Upper lobe of left lung (tissue), 6 donors: ENCODE measurements at regions not wholly inside any gene's neighbourhood (a gene's known extent, or its start where the extent isn't known, plus 50 kb on each side); places are given as distances from the start of the nearest gene placed in this dataset.

Experiments used
- ATAC-seq, 2 donors: fragments of 200-7000 bp; cut with Tn5 transposase; one replicate each; pipeline ENCODE4 v1.9.1; 2022; ENCODE audit warnings: mild to moderate bottlenecking in 2 of 2, moderate library complexity in 2 of 2; ENCODE audit not compliant: low FRiP score in 2 of 2
- DNase-seq, 2 donors: peaks; one replicate each; pipeline ENCODE4 v3.0.0-alpha.2; 2019 to 2020
- H3K27ac ChIP-seq, 4 donors: fragments of 200-600 bp; sonication (generic); one replicate each; pipeline ENCODE4 v1.5.1; 2016 to 2019
- H3K27me3 ChIP-seq, 4 donors: fragments of 200-600 bp; sonication (generic); one replicate each; pipeline ENCODE4 v1.5.1; 2017 to 2019
- H3K36me3 ChIP-seq, 4 donors: fragments of 200-600 bp; sonication (generic); one replicate each; pipeline ENCODE4 v1.5.1; 2016 to 2019
- H3K4me1 ChIP-seq, 4 donors: fragments of 200-600 bp; sonication (generic); one replicate each; pipeline ENCODE4 v1.5.1; 2018 to 2019
- H3K4me3 ChIP-seq, 4 donors: fragments of 200-600 bp; sonication (generic); one replicate each; pipeline ENCODE4 v1.5.1; 2017 to 2019; ENCODE audit warnings: mild to moderate bottlenecking in 2 of 4, moderate library complexity in 1 of 4
- H3K9me3 ChIP-seq, 4 donors: fragments of 200-600 bp; sonication (generic); one replicate each; pipeline ENCODE4 v1.5.1; 2018 to 2019
- CTCF ChIP-seq, 6 experiments: fragments of 450-650 bp in 4 of 6; fragments of 200-600 bp in 2 of 6; sonication (generic) in 2 of 6; IDR thresholded peaks; one replicate each; pipeline ENCODE4 v1.5.1; 2016 to 2019; ENCODE audit warnings: antibody characterized with exemption in 6 of 6
- EP300 ChIP-seq, 4 donors: sonication (generic); formaldehyde crosslinking; IDR thresholded peaks; one replicate each; pipeline ENCODE4 v1.5.1; 2017; ENCODE audit warnings: antibody characterized with exemption in 4 of 4, control low read depth in 2 of 4
- POLR2A ChIP-seq, 4 donors: fragments of 450-650 bp; IDR thresholded peaks; one replicate each; pipeline ENCODE4 v1.5.1; 2016 to 2017; ENCODE audit warnings: antibody characterized with exemption in 4 of 4, mild to moderate bottlenecking in 2 of 4
- POLR2AphosphoS5 ChIP-seq, 2 donors: sonication (generic); formaldehyde crosslinking; IDR thresholded peaks; one replicate each; pipeline ENCODE4 v1.5.1; 2017; ENCODE audit warnings: antibody characterized with exemption in 2 of 2
- WGBS, 2 donors: methylation state at CpG; one replicate each; pipeline ENCODE4 v1.1.5; 2017 to 2018; 5-methylcytosine and 5-hydroxymethylcytosine counted together
- donor health status: DM: no; HTN: no; CAD: no; lungs with moderate emphysema.
- donor health status: DM: no; HTN: yes; CAD: no; lungs with severe emphysema.

- Histone ChIP-seq H3K4me1 (peaks cover 0 to 6% (median 0%) of the 10 kb centered on the region in 4 donors), H3K36me3 (no peaks in the 10 kb centered on the region), H3K27me3 (no peaks in the 10 kb centered on the region), H3K9me3 (no peaks in the 10 kb centered on the region), H3K27ac (no peak overlapping the region), H3K4me3 (no peak overlapping the region)
- 88 to 93% methylated on average over 5 of the region's 5 CpGs for WGBS, 2 donors
- TF ChIP-seq EP300 (IDR thresholded peaks at IDR 0.05) (no peak), CTCF (IDR thresholded peaks at IDR 0.05) (no peak), POLR2AphosphoS5 (IDR thresholded peaks at IDR 0.05) (no peak), POLR2A (IDR thresholded peaks at IDR 0.05) (no peak)
- DNase-seq (no peak), ATAC-seq (no peak)
These were observed 191.7 kb upstream of the POU3F1 start for GRCh38 chr1:38238294-38238693.

GRCh38 chr1:38235705-38236104, 189.1 kb upstream of the POU3F1 start:
- DNase-seq, result no peak
- WGBS, 2 donors, result 47 to 64% methylated on average over 3 of the region's 3 CpGs

GRCh38 chr1:38231941-38232340, 185.3 kb upstream of the POU3F1 start:
- Histone ChIP-seq H3K27ac (no peak overlapping the region), H3K27me3 (no peaks in the 10 kb centered on the region), H3K36me3 (no peaks in the 10 kb centered on the region), H3K4me1 (peaks cover 0 to 9% (median 0%) of the 10 kb centered on the region in 4 donors), H3K9me3 (no peaks in the 10 kb centered on the region), H3K4me3 (no peak overlapping the region)
- no peak for TF ChIP-seq EP300 (IDR thresholded peaks at IDR 0.05)
- TF ChIP-seq POLR2A (IDR thresholded peaks at IDR 0.05), result no peak
- no peak for TF ChIP-seq POLR2AphosphoS5 (IDR thresholded peaks at IDR 0.05)
- TF ChIP-seq CTCF (IDR thresholded peaks at IDR 0.05), result no peak
- DNase-seq, result no peak
- WGBS, 2 donors, result 88 to 90% methylated on average over 1 of the region's 1 CpG
- no peak for ATAC-seq

More at GRCh38 chr1:38235705-38236104, 189.1 kb upstream of the POU3F1 start:
- H3K9me3 ChIP-seq, result no peaks in the 10 kb centered on the region
- no peak overlapping the region for H3K4me3 ChIP-seq
- no peak for TF ChIP-seq CTCF (IDR thresholded peaks at IDR 0.05)
- no peak for TF ChIP-seq POLR2A (IDR thresholded peaks at IDR 0.05)
- H3K4me1 ChIP-seq, result peaks cover 0 to 6% (median 0%) of the 10 kb centered on the region in 4 donors
- H3K27ac ChIP-seq, result no peak overlapping the region
- H3K27me3 ChIP-seq, result no peaks in the 10 kb centered on the region
- peak in 1 of 2 donors; percentile 59 for ATAC-seq
- H3K36me3 ChIP-seq, result no peaks in the 10 kb centered on the region

GRCh38 chr1:38228718-38229117, 182.1 kb upstream of the POU3F1 start:
- WGBS, 2 donors, result 52 to 65% methylated on average over 3 of the region's 3 CpGs
- ATAC-seq, result no peak

More at GRCh38 chr1:38228718-38229117, 182.1 kb upstream of the POU3F1 start:
- Histone ChIP-seq H3K4me3 (no peak overlapping the region), H3K4me1 (peaks cover 0 to 3% (median 0%) of the 10 kb centered on the region in 4 donors), H3K27me3 (no peaks in the 10 kb centered on the region), H3K27ac (no peak overlapping the region), H3K9me3 (no peaks in the 10 kb centered on the region), H3K36me3 (no peaks in the 10 kb centered on the region)
- no peak for DNase-seq
- TF ChIP-seq POLR2A (IDR thresholded peaks at IDR 0.05), result no peak
- no peak for TF ChIP-seq CTCF (IDR thresholded peaks at IDR 0.05)
- TF ChIP-seq EP300 (IDR thresholded peaks at IDR 0.05), result no peak
- no peak for TF ChIP-seq POLR2AphosphoS5 (IDR thresholded peaks at IDR 0.05)
